ENCODE measurements at regions not wholly inside any gene's neighbourhood (a gene's known extent, or its start where the extent isn't known, plus 50 kb on each side); places are given as distances from the start of the nearest gene placed in this dataset.

DNA sequence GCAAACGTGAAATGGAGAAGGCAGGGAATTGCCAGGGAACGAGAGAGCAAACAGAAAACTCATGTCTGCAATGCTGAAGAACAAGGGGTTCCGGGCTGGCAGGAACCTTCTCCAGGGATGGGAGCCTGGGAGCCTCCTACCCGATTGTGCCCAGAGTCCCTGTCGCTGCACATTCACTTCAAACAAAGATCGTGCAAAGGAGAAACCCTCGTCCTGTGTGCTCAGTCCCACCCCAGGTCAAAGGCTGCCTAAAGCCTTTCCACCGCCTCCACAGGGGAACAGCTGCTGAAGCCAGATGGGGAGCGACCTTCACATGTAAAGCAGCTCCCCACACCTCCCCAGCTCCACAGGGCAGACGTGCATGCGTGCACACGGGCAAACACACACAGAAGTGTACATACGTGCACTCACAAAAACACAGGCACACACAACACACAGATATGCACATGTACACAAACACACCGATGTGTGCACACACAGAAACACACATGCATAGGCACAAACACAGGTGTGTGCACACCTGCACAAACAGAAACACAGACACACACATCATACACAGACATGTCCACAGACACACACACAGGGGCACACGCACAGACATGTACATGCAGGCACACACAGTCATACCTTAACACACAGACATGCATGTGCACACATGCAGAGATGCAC lies 460.1 kb upstream of the SALL3 start:
- DNase-seq = no peak

- DNase-seq = no peak
These were observed 458.5 kb upstream of the SALL3 start for GRCh38 chr18:78521136-78521535.

- DNase-seq = no peak
These were observed 457.9 kb upstream of the SALL3 start for GRCh38 chr18:78521744-78522143.

DNA sequence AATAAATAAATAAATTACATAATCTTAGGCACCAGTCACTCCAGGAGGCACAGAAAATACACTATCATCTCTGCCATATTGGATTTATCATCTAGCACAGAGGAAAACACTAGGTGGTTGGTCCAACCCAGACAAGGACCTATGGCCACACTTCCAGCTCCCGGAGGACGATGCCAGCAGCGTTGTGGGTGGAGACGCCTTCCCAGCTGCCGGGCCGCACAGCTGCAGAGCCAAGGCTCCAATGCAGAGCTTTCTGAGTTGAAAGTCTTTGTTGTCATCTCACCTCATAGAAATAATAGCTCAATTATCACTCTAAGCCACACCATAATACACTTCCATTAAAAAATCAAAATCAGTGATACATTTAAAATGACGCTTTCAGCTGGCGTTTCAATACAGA lies 457.1 kb upstream of the SALL3 start:
- no peak for DNase-seq

GRCh38 chr18:78523850-78524249 lies 455.8 kb upstream of the SALL3 start:
- no peak for DNase-seq

DNA sequence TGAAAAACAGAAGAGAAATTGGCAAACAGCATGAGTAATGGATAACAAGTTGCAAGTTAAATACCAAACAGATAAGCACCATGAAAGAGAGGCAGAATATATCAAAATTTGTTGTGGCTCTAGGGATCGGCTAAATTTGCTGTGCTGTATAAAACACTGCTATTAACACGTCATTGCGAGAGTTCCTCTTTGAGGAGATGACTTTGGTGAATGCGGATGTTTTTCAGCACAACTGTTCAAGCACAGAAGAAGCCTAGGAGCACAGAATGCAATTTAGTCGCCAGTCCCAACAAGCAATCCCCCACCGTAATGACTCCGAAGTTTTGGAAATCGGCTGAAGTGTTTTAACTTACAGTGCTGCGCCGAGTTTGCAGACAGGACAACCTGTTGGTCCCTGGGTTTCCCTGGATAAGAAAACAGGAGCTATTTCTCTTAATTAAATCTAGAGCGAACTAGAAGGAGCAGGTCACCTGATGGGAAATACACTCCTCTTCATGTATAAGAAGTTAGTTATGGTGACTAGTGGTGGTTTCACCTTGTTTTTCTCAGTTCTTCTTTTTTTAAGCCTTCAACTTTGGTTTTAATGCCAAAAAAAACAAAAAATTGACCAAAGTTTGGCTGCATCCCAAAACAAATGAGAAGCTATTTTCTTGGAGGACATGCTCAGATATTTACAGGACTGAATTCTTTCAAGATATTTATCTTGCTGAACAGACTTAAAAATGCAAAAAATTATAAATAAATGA lies 454.1 kb upstream of the SALL3 start:
- no peak for DNase-seq

DNA sequence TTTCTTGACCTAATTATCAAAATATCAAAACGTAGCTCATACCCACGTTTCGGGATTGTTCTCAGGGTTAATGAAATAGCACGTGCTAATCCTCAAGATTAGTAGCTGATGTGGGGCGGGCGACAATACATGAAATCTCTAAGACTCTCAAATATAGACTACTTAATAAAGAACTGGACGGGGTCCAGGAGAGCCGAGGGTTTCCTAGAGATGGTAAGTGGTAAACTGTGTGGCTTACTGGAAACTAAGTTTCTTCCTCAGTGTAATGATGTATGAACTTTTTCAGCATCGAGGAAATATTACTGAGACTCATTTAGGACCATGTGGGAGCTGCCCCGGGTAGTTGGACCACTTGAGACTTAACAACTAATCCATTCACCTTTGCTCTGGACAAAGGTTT lies 453.3 kb upstream of the SALL3 start:
- no peak for DNase-seq

GRCh38 chr18:78526923-78527711 lies 452.5 kb upstream of the SALL3 start:
- DNase-seq = no peak

DNA sequence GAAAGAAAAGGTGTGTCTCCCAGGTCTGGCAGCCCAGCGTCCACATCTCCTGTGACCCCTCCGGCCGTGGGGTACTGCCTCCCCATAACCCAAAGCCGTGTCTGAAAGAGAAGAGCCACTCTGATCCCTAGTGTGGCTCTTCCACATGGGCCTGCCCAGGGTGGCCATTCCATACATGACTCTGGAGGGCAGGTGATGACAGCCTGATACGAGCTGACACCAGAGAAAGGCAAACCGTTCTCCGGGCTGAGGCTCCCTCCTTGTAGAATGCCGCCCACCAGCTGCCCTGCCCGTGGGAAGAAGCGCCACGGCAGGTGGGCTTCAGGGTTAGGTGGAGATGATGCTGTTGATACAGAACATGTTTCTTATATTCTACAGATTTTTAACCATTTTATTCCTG lies 451.6 kb upstream of the SALL3 start:
- no peak for DNase-seq

DNA sequence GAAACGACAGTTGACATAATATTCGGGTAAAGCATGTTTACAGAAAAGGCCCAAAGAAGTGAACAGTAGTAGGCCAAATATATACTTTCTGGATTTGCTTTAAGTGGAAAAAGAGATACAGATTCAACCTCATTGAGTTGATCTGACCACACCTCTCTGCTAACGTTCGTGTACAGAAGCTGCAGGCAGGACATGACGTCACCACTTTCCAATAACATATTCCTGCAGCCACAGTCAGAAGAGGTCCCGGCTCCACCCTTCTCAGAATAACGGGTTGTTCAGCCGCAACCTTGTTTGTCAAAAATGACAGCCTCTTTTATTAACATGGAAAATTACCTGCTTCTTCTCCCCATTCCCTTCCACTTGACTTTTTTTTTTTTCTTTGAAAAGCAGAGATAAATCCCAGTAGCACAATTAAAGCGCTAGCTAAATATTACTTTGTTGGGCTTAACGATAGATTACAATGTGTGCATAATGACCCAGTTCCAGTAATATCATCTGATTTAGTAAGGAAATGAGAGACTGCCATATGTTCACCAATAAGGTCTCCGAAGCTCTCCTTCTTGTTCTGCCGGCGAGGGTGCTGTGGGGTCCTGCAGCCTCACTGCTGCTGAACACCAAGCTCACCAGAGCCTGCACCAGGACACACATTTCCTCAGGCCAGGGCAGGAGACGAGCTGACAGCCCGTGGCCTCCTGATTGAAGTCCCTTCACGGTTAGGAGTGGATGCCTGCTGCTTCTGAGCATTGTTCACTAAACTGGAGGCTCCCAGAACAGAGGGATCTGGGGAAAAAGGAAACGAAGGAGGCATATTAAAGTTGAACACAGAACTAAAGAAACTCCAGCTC lies 451.0 kb upstream of the SALL3 start:
- DNase-seq = no peak

GRCh38 chr18:78531637-78532036 lies 448.0 kb upstream of the SALL3 start:
- no peak for DNase-seq

DNA sequence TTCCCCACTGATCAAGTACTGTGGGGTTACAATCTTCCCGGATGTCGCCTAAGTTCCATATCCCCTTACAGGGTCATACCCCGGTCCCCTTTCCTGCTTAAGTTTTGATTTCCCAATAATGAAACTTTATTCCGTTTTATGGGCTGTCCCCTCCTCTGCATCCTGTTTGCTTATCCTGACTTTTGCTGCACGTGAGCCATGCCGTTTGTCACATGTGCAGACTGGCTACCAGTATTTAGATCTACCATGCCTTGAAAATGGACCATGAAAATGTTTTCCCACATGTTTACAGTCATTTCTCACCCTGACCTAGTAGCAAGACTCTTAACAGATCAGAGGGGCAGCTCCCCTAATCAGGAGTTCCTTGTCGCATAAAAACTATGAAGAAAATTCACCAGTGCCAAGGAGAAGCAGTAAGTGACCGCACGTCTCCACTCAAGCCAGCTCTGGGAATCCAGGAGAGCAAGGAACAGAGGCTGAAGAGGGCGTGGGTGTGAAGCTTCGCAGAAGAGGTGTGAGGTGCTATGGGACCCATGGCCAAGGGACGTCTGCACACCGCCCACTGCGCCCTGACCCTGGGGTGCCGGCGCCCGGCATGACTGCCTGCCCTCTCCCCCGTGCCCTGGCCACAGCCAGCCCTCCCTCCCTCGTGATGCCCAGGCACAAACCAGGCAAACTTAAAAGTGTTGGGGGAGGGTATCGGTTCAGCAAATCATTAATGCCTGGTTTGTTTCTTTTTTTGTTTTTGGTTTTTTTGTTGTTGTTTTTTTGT lies 440.8 kb upstream of the SALL3 start:
- no peak for DNase-seq

- no peak for DNase-seq
These were observed 438.7 kb upstream of the SALL3 start for GRCh38 chr18:78540636-78541529.

DNA sequence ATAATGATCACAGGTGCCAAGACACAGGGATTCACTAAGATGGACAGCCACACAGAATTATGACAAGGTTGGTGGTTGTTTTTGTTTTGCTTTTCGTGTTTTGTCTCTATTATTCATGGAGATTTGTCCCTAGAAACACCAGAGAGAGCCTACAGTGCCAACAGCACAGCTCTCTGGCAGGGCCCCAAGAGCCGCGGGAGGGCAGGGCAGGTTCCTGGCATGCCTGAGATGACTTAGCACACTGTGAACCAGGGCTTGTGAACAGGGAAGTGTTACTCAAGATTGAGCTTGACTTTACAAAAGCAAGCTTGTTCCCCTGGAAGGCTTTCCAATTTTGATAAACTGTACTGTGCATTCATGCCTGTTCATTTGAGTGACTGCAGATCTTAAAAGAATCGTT lies 437.4 kb upstream of the SALL3 start:
- DNase-seq = no peak

- DNase-seq = no peak
These were observed 436.4 kb upstream of the SALL3 start for GRCh38 chr18:78543201-78543725.

DNA sequence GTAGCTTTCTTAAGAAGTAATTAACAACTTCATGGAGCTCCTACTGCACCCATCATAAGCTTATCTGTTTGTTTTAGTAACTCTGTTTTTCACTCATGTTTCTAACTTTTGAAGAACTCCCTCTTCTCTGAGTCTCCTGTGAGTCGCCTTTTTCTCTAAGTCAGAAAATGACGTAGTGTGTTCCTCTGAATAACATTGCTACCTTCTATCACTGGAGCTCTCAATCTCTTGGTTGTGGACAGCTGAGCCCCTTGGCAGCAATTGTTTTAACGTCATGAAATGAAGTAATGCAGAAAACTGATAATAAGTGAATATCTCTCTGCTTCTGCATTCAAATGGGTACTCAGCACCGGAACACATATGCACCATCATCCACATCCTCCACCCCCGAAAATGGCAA lies 433.3 kb upstream of the SALL3 start:
- DNase-seq = no peak

- DNase-seq = no peak
These were observed 431.8 kb upstream of the SALL3 start for GRCh38 chr18:78547817-78548216.

DNA sequence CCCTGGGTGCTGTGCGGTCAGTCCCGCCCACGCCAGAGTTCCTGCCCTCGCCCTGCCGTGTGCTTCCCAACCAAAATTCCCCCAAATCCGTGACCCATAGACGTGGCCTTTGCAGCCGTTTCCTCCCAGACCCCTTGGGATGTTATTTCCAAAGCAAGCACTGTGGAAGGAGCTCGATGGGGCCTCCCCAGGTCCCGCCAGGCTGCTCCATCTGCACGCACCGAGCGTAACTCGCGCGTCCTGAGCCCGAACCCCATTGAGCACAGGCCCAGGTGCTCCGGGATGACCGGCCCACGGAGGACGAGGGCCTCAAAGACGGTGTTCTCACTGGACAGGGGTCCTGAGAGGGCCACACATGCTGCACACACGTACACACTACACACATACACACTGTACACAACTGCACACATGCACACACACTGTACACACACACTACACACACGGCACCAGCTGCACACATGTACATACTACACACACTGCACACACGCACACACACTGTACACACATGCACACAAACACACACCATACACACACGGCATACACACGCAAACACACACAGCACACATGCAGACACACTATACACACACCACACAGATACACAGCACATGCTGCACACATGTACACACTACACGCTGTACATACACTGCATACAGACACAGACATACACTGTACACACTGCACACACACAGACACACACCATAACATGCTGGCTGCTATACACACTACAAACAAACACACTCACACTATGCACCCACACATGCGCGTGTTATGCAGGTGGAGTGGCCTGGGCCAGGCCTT lies 431.2 kb upstream of the SALL3 start:
- DNase-seq = no peak

DNA sequence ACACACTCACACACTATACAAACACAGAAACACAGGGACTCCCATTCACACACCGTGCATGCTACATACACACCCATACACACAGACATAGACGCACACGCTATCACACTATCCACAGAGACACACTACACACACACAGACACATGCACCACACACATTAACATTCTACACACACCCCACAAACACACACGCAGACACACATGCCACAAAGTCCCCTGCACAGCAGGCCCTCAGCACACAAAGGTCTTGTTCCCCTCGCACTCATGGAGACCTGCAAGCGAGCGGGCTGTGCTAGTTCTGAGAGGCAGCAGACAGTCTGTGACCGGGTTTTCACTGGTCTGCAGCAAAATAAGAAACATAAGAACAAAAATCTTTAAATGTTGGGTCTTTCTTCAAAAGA lies 429.6 kb upstream of the SALL3 start:
- no peak for DNase-seq

Measured in NCI-H187 (cell line).